Spinal cord (tissue), 9 donors: ENCODE measurements at regions not wholly inside any gene's neighbourhood (a gene's known extent, or its start where the extent isn't known, plus 50 kb on each side); places are given as distances from the start of the nearest gene placed in this dataset.

Source experiments
- DNase-seq, 6 donors: peaks; one replicate each; pipeline versions ENCODE4 v3.0.0 to v3.0.0-alpha.2; 2013 to 2015; ENCODE audit warnings: low spot score in 6 of 6, low read depth in 4 of 6
- H3K27ac ChIP-seq: one replicate; pipeline ENCODE4 v1.5.1; 2013; ENCODE audit warnings: low read depth, low read length, control low read depth
- H3K27me3 ChIP-seq: one replicate; pipeline ENCODE4 v1.6.1; 2013; ENCODE audit warnings: low read length; ENCODE audit not compliant: control insufficient read depth, insufficient read depth
- H3K36me3 ChIP-seq: one replicate; pipeline ENCODE4 v1.6.1; 2013; ENCODE audit warnings: low read length; ENCODE audit not compliant: control insufficient read depth, insufficient read depth
- H3K4me1 ChIP-seq: one replicate; pipeline ENCODE4 v1.6.1; 2013; ENCODE audit warnings: low read length; ENCODE audit not compliant: control insufficient read depth, insufficient read depth
- H3K4me3 ChIP-seq: one replicate; pipeline ENCODE4 v1.5.1; 2013; ENCODE audit warnings: low read depth, low read length, control low read depth
- H3K9me3 ChIP-seq: one replicate; pipeline ENCODE4 v1.6.1; 2013; ENCODE audit warnings: low read length; ENCODE audit not compliant: control insufficient read depth, insufficient read depth
- WGBS: methylation state at CpG from one replicate; pipeline ENCODE4 v1.1.5; 2013; ENCODE audit warnings: missing lambda C conversion rate; ENCODE audit not compliant: insufficient coverage; 5-methylcytosine and 5-hydroxymethylcytosine counted together
- donor health status: healthy.

- no peaks in the 10 kb centered on the region for H3K9me3 ChIP-seq
- no peak overlapping the region for H3K4me3 ChIP-seq
- DNase-seq = no peak
- H3K4me1 ChIP-seq = no peaks in the 10 kb centered on the region
- no peaks in the 10 kb centered on the region for H3K36me3 ChIP-seq
- H3K27me3 ChIP-seq = no peaks in the 10 kb centered on the region
- H3K27ac ChIP-seq = no peak overlapping the region
Observed at GRCh38 chr4:53859305-53859704, 205.1 kb downstream of the CHIC2 start.

GRCh38 chr4:53858744-53859143, 205.7 kb downstream of the CHIC2 start:
- no peaks in the 10 kb centered on the region for H3K27me3 ChIP-seq
- WGBS = no CpG with 5 or more reads among the region's 1 CpG
- no peaks in the 10 kb centered on the region for H3K9me3 ChIP-seq
- H3K4me1 ChIP-seq = no peaks in the 10 kb centered on the region
- no peak overlapping the region for H3K4me3 ChIP-seq
- no peak overlapping the region for H3K27ac ChIP-seq
- no peak for DNase-seq
- no peaks in the 10 kb centered on the region for H3K36me3 ChIP-seq

DNA sequence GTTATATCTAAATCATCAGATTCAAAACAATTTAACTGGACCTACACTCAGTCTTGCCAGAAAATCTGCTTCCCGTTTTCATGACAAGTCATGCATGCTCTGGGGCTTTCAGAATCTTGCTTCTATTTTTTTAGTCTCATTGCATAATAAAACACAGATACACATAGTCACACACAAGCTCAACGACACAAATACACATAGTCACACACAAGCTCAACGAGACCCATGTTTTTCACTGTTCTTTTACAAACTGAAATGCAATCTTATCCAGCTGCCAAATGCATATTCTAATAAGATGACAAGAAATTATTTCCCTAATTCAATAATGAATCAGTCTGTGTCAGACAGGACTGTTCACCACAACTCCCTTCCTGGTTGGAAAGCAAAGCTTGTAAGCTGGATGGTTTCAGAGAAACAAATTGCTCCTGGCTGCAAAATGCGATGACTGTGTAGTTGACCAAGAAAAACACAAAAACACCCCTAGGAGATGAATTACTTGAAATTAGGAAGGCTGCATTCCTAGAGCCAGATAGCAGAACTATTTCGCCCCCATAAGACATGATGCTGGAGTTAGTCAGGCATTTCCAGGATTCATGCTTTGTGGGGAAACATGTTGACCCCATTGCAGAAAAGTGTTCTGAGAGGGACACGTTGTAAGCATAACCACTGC, 208.7 kb downstream of the CHIC2 start:
- WGBS = 77% methylated on average over 4 of the region's 6 CpGs

DNA sequence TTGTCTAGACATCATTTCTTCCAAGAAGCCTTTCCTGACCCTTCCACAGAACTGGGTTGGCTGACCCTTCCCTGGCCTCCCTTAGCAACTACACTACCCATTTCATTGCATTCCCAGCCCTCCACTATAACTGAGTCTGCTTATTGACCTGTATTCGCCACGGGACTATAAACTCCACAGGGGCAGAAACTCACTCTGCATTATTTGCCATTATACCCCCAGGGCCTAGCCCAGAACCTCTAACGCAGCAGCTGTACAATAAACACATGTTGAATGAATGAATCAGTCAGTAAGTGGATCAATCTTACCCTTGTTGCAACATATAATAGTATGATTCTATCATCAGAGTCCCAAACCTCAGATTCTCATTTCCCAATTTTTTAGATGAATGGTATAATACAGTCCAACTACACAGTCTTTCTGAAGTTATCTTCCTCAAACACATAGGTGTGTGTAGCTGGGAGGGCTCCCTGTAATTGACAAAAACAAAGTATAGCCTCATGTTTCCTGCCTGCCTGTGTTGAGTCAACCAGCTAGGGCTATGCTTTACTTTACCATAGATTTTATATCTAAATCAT, 209.3 kb downstream of the CHIC2 start:
- Histone ChIP-seq H3K9me3 (no peaks in the 10 kb centered on the region), H3K4me3 (no peak overlapping the region), H3K27me3 (no peaks in the 10 kb centered on the region), H3K36me3 (no peaks in the 10 kb centered on the region), H3K27ac (peak overlapping the region; percentile 16), H3K4me1 (no peaks in the 10 kb centered on the region)
- no CpG with 5 or more reads among the region's 3 CpGs for WGBS
- DNase-seq = no peak

More for the DNA sequence above, 208.7 kb downstream of the CHIC2 start:
- no peaks in the 10 kb centered on the region for H3K36me3 ChIP-seq
- no peak overlapping the region for H3K4me3 ChIP-seq
- no peaks in the 10 kb centered on the region for H3K4me1 ChIP-seq
- no peaks in the 10 kb centered on the region for H3K9me3 ChIP-seq
- no peaks in the 10 kb centered on the region for H3K27me3 ChIP-seq
- peak overlapping the region; percentile 16 for H3K27ac ChIP-seq
- peak in 1 of 6 donors; percentile 35 for DNase-seq

- no peaks in the 10 kb centered on the region for H3K9me3 ChIP-seq
- peak overlapping the region; percentile 57 for H3K27ac ChIP-seq
- no peaks in the 10 kb centered on the region for H3K27me3 ChIP-seq
- DNase-seq = peak in 1 of 6 donors; percentile 61
- H3K4me3 ChIP-seq = no peak overlapping the region
- WGBS = 77% methylated on average over 4 of the region's 5 CpGs
- no peaks in the 10 kb centered on the region for H3K36me3 ChIP-seq
- H3K4me1 ChIP-seq = no peaks in the 10 kb centered on the region
Observed at GRCh38 chr4:53852343-53852742, 212.1 kb downstream of the CHIC2 start.

- Histone ChIP-seq H3K27me3 (no peaks in the 10 kb centered on the region), H3K27ac (no peak overlapping the region), H3K4me3 (no peak overlapping the region)
Observed at GRCh38 chr4:53847965-53848364, 216.4 kb downstream of the CHIC2 start.

GRCh38 chr4:53844551-53844950, 219.9 kb downstream of the CHIC2 start:
- Histone ChIP-seq H3K27me3 (no peaks in the 10 kb centered on the region), H3K27ac (no peak overlapping the region), H3K36me3 (no peaks in the 10 kb centered on the region), H3K9me3 (no peaks in the 10 kb centered on the region), H3K4me1 (no peaks in the 10 kb centered on the region), H3K4me3 (no peak overlapping the region)
- 47% methylated on average over 2 of the region's 2 CpGs for WGBS
- DNase-seq = no peak

More at GRCh38 chr4:53847965-53848364, 216.4 kb downstream of the CHIC2 start:
- no peaks in the 10 kb centered on the region for H3K9me3 ChIP-seq
- no peak for DNase-seq
- H3K4me1 ChIP-seq = no peaks in the 10 kb centered on the region
- H3K36me3 ChIP-seq = no peaks in the 10 kb centered on the region

DNA sequence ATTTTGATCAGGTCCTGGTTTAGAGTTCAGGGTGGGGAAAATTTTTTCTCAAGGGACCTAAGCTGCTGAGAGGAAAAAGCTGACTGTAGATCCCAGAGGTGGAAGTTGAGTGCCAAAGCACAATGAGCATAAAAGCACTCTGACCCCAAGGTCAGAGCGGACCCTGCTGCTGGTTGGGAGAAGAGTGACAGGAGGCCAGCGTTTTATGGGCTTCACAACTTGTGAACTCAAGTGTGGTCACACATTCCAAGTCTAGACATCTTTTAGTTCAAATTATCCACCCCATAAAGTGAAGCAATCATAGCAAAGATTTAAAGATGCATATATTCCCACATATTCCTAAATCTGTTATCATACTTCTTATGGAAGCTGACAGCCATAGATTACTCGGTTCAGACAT, 220.3 kb downstream of the CHIC2 start:
- no peak for DNase-seq
- Histone ChIP-seq H3K27me3 (no peaks in the 10 kb centered on the region), H3K36me3 (no peaks in the 10 kb centered on the region), H3K4me1 (no peaks in the 10 kb centered on the region), H3K9me3 (no peaks in the 10 kb centered on the region), H3K4me3 (no peak overlapping the region), H3K27ac (no peak overlapping the region)
- 55% methylated on average over 2 of the region's 3 CpGs for WGBS

GRCh38 chr4:53841711-53842110, 222.7 kb downstream of the CHIC2 start:
- 90% methylated on average over 5 of the region's 5 CpGs for WGBS
- Histone ChIP-seq H3K27ac (no peak overlapping the region), H3K27me3 (no peaks in the 10 kb centered on the region), H3K9me3 (no peaks in the 10 kb centered on the region), H3K4me1 (no peaks in the 10 kb centered on the region), H3K36me3 (no peaks in the 10 kb centered on the region), H3K4me3 (no peak overlapping the region)
- DNase-seq = no peak

DNA sequence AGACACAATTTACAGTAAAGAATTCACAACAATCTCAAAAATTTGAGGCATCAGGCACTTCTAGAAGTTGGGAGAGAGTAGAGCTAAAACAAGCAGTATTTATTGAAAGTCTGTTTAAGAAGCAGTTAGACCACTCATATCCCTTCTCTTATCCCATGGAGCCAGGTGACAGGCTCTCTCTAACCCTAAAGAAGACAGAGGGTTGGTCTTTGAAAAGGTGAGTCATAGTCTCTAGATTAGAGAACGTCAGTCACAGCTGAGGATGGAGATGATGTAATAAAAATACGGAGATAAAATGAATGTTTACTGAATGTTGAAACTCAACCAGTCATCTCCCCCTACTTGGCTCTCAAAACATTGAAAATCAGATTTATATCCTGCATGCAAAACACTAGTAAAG, 223.8 kb downstream of the CHIC2 start:
- H3K4me3 ChIP-seq = no peak overlapping the region
- H3K27me3 ChIP-seq = no peaks in the 10 kb centered on the region
- no peaks in the 10 kb centered on the region for H3K4me1 ChIP-seq
- WGBS = no CpG with 5 or more reads among the region's 2 CpGs
- no peaks in the 10 kb centered on the region for H3K9me3 ChIP-seq
- no peaks in the 10 kb centered on the region for H3K36me3 ChIP-seq
- DNase-seq = no peak
- no peak overlapping the region for H3K27ac ChIP-seq
